Esophagus squamous epithelium (tissue), 4 donors: ENCODE measurements at regions not wholly inside any gene's neighbourhood (a gene's known extent, or its start where the extent isn't known, plus 50 kb on each side); places are given as distances from the start of the nearest gene placed in this dataset.

Source experiments
- CTCF ChIP-seq, 6 experiments: fragments of 450-650 bp in 4 of 6; fragments of 200-600 bp in 2 of 6; sonication (generic) in 2 of 6; IDR thresholded peaks; one replicate each; pipeline ENCODE4 v1.5.1; 2016 to 2019; ENCODE audit warnings: antibody characterized with exemption in 6 of 6, mild to moderate bottlenecking in 4 of 6, moderate library complexity in 4 of 6
- POLR2A ChIP-seq, 4 donors: fragments of 450-650 bp; IDR thresholded peaks; one replicate each; pipeline ENCODE4 v1.6.1; 2017; ENCODE audit warnings: antibody characterized with exemption in 4 of 4, mild to moderate bottlenecking in 4 of 4, moderate library complexity in 3 of 4

DNA sequence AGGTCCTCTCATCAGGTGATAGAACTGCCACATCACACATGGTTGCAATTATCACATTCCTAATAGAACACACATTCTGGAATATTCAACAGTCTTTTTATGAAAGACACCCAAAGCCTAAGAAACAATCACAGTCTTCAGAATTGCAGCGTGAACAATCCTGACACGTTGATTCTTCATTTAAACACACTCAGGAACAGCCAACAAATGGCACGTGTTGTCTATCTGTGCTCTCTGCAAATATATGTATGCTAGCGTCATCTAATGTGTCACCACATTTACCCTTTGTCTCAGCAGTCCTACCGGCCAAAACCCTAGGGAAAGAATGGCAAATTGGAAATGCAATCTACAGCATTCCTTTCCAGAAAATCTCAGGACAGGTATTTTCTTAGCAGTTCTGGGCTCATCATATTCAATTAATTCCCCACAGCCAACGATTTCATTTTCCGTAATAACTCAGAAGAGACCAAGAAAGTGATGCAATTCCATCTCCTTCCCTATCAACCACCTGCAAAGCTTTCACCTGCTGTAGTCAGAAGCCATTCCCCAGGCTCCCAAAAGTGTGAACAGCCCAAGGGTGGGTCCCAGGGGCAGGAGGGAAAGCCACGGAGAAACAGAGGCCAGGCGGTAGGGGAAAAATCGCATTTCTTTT is 280.3 kb upstream of the JARID2 start:
- TF ChIP-seq POLR2A (IDR thresholded peaks at IDR 0.05) (no peak), CTCF (IDR thresholded peaks at IDR 0.05) (no peak)
